ENCODE measurements at regions not wholly inside any gene's neighbourhood (a gene's known extent, or its start where the extent isn't known, plus 50 kb on each side); places are given as distances from the start of the nearest gene placed in this dataset.

GRCh38 chr1:30485072-30485471 is 238.3 kb downstream of the MATN1 start:
- Mint-ChIP-seq H3K9me3 (peaks cover 63% of the 10 kb centered on the region), H3K4me3 (no peak overlapping the region), H3K4me1 (no peaks in the 10 kb centered on the region), H3K27me3 (ENCODE audit: insufficient read depth) (peaks cover 9% of the 10 kb centered on the region), H3K27ac (no peak overlapping the region), H3K36me3 (ENCODE audit: low read depth) (peaks cover under 1% of the 10 kb centered on the region)
- H3K4me1 ChIP-seq (ENCODE audit: control insufficient read depth, insufficient read depth, low read length) = no peaks in the 10 kb centered on the region
- no peak for DNase-seq
- H3K9me3 ChIP-seq (ENCODE audit: control insufficient read depth, low read length) = peaks cover 46% of the 10 kb centered on the region
- 94 to 100% methylated on average over 1 to 6 of the region's 6 CpGs for WGBS, 2 experiments (ENCODE audit: insufficient coverage in 1 of 2, insufficient read length in 1 of 2)
- H3K27me3 ChIP-seq (ENCODE audit: control insufficient read depth, insufficient read depth, low read length, poor library complexity, severe bottlenecking) = no peaks in the 10 kb centered on the region
- no peak overlapping the region for H3K27ac ChIP-seq (ENCODE audit: low read depth, low read length)
- H3K4me3 ChIP-seq (ENCODE audit: low read length) = no peak overlapping the region
- TF ChIP-seq CTCF (conservative IDR thresholded peaks at IDR 0.05) = no peak
- no peaks in the 10 kb centered on the region for H3K36me3 ChIP-seq (ENCODE audit: control insufficient read depth, insufficient read depth, low read length)
- no peak overlapping the region for H3K9ac ChIP-seq (ENCODE audit: extremely low read depth, low read length, poor library complexity, severe bottlenecking)

- Histone ChIP-seq H3K36me3 (ENCODE audit: control insufficient read depth, insufficient read depth, low read length) (no peaks in the 10 kb centered on the region), H3K9ac (ENCODE audit: extremely low read depth, low read length, poor library complexity, severe bottlenecking) (no peak overlapping the region), H3K27me3 (ENCODE audit: control insufficient read depth, insufficient read depth, low read length, poor library complexity, severe bottlenecking) (no peaks in the 10 kb centered on the region), H3K4me1 (ENCODE audit: control insufficient read depth, insufficient read depth, low read length) (no peaks in the 10 kb centered on the region), H3K4me3 (ENCODE audit: low read length) (no peak overlapping the region), H3K9me3 (ENCODE audit: control insufficient read depth, low read length) (peaks cover 47% of the 10 kb centered on the region), H3K27ac (ENCODE audit: low read depth, low read length) (no peak overlapping the region)
- H3K9me3 Mint-ChIP-seq = peaks cover 63% of the 10 kb centered on the region
- peaks cover 11% of the 10 kb centered on the region for H3K27me3 Mint-ChIP-seq (ENCODE audit: insufficient read depth)
- DNase-seq = no peak
- H3K36me3 Mint-ChIP-seq (ENCODE audit: low read depth) = peaks cover 2% of the 10 kb centered on the region
- H3K4me1 Mint-ChIP-seq = no peaks in the 10 kb centered on the region
- H3K27ac Mint-ChIP-seq = no peak overlapping the region
- 80 to 87% methylated on average over 1 of the region's 1 CpG for WGBS, 2 experiments (ENCODE audit: insufficient coverage in 1 of 2, insufficient read length in 1 of 2)
- no peak for TF ChIP-seq CTCF (conservative IDR thresholded peaks at IDR 0.05)
- no peak overlapping the region for H3K4me3 Mint-ChIP-seq
These were observed 238.7 kb downstream of the MATN1 start for GRCh38 chr1:30484668-30485067.

DNA sequence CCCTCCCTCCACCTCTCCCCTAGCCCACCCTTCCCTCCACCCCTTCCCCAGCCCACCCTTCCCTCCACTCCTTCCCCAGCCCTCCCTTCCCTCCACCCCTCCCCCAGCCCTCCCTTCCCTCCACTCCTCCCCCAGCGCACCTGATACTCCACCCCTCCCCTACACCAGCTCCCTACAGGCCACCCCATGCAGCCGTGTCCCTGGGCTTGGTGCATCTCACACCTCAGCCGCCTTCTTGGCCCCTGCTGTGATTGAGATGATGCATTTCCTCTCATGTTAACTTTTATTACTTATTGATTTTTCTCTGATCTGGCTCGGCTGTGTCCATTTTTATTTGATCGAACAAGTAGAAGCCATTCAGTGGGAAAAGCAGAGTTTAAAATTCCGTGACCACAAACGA is 243.8 kb downstream of the MATN1 start:
- no peaks in the 10 kb centered on the region for H3K36me3 ChIP-seq (ENCODE audit: control insufficient read depth, insufficient read depth, low read length)
- Mint-ChIP-seq H3K9me3 (peaks cover 50% of the 10 kb centered on the region), H3K27ac (no peak overlapping the region), H3K4me1 (no peaks in the 10 kb centered on the region), H3K27me3 (ENCODE audit: insufficient read depth) (peaks cover 19% of the 10 kb centered on the region), H3K4me3 (no peak overlapping the region), H3K36me3 (ENCODE audit: low read depth) (peaks cover 2% of the 10 kb centered on the region)
- no peak for TF ChIP-seq CTCF (conservative IDR thresholded peaks at IDR 0.05)
- H3K27me3 ChIP-seq (ENCODE audit: control insufficient read depth, insufficient read depth, low read length, poor library complexity, severe bottlenecking) = no peaks in the 10 kb centered on the region
- H3K4me1 ChIP-seq (ENCODE audit: control insufficient read depth, insufficient read depth, low read length) = no peaks in the 10 kb centered on the region
- H3K27ac ChIP-seq (ENCODE audit: low read depth, low read length) = no peak overlapping the region
- H3K9me3 ChIP-seq (ENCODE audit: control insufficient read depth, low read length) = peaks cover 40% of the 10 kb centered on the region
- whole genome bisulfite sequencing, 2 experiments (ENCODE audit: insufficient coverage in 1 of 2, insufficient read length in 1 of 2) = 84 to 97% methylated on average over 5 to 7 of the region's 7 CpGs
- H3K4me3 ChIP-seq (ENCODE audit: low read length) = no peak overlapping the region
- H3K9ac ChIP-seq (ENCODE audit: extremely low read depth, low read length, poor library complexity, severe bottlenecking) = no peak overlapping the region
- no peak for DNase-seq

Data from endodermal cell (in vitro differentiated cells).